ENCODE measurements at regions not wholly inside any gene's neighbourhood (a gene's known extent, or its start where the extent isn't known, plus 50 kb on each side); places are given as distances from the start of the nearest gene placed in this dataset.

DNA sequence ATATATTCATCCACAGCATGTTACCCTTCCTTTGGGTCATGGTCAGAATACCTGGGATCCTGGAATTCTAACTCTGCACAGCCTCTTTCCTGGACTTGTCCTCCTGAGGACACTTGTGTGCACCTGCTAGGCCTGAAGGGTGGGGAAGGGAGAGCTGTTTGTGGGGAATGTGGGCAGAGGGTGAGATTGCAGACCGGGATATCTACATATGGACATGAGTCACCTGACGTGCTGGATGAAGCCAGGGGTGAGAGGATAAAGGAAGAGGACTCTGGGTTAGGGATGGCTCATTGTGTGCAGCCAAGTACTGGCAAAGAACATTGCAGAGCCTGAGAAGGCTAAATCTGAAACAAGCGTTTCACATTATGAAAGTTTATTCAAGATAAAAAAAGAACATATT is 241.4 kb upstream of the RPS23 start:
- no peaks in the 10 kb centered on the region for H3K36me3 ChIP-seq (replicated peaks in 1 of 2; ENCODE audit: insufficient read depth in 1 of 2, low read depth in 2 of 2)
- DNase-seq (no peak), ATAC-seq (no peak)
- H3K27me3 ChIP-seq, result no peaks in the 10 kb centered on the region
- H3K4me3 ChIP-seq, result no peak overlapping the region
- no peak overlapping the region for H3K27ac ChIP-seq
- TF ChIP-seq, protein P1, sequence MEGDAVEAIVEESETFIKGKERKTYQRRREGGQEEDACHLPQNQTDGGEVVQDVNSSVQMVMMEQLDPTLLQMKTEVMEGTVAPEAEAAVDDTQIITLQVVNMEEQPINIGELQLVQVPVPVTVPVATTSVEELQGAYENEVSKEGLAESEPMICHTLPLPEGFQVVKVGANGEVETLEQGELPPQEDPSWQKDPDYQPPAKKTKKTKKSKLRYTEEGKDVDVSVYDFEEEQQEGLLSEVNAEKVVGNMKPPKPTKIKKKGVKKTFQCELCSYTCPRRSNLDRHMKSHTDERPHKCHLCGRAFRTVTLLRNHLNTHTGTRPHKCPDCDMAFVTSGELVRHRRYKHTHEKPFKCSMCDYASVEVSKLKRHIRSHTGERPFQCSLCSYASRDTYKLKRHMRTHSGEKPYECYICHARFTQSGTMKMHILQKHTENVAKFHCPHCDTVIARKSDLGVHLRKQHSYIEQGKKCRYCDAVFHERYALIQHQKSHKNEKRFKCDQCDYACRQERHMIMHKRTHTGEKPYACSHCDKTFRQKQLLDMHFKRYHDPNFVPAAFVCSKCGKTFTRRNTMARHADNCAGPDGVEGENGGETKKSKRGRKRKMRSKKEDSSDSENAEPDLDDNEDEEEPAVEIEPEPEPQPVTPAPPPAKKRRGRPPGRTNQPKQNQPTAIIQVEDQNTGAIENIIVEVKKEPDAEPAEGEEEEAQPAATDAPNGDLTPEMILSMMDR (IDR thresholded peaks at IDR 0.05), result no peak
- no peak for TF ChIP-seq POLR2A (IDR thresholded peaks at IDR 0.05)
- no peaks in the 10 kb centered on the region for H3K9me3 ChIP-seq
- no peaks in the 10 kb centered on the region for H3K4me1 ChIP-seq
- intact Hi-C loops (cut with DNase I), result no loop called here
- 65 to 69% methylated on average over 3 of the region's 3 CpGs for WGBS, 2 donors

DNA sequence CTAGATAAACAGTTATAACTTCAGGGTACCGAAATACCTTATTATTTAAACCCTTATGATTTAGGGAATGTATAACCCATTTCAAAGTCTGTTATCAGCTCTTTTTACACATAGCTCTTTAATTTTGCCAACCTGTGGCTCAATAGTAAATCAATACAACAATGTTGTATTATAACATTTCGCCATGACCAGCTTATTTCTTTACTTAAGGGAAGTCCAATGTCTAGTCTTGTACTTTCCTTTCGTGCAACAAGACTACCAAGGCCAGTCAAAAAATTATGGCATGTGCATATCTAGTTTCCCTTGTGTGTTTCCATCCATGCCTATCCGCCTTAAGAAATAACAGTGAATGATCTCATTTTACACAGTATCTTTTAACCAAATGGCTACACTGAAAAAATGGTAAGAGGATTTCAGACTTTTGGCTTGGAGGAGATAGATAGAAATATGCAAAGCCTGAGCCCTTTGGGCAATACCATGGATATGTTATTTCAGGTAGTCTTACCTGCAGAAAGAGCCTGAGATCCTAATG is 239.5 kb upstream of the RPS23 start:
- H3K27me3 ChIP-seq, result no peaks in the 10 kb centered on the region
- no peaks in the 10 kb centered on the region for H3K4me1 ChIP-seq
- no peak for DNase-seq
- ATAC-seq, result no peak
- intact Hi-C loops (cut with DNase I), result no loop called here
- no peak for TF ChIP-seq POLR2A (IDR thresholded peaks at IDR 0.05)
- TF ChIP-seq, protein P1 (IDR thresholded peaks at IDR 0.05), result no peak
- no peaks in the 10 kb centered on the region for H3K36me3 ChIP-seq (replicated peaks in 1 of 2; ENCODE audit: insufficient read depth in 1 of 2, low read depth in 2 of 2)
- WGBS, 2 donors, result 62 to 65% methylated on average over 4 of the region's 4 CpGs
- H3K4me3 ChIP-seq, result no peak overlapping the region
- H3K27ac ChIP-seq, result no peak overlapping the region
- H3K9me3 ChIP-seq, result no peaks in the 10 kb centered on the region

DNA sequence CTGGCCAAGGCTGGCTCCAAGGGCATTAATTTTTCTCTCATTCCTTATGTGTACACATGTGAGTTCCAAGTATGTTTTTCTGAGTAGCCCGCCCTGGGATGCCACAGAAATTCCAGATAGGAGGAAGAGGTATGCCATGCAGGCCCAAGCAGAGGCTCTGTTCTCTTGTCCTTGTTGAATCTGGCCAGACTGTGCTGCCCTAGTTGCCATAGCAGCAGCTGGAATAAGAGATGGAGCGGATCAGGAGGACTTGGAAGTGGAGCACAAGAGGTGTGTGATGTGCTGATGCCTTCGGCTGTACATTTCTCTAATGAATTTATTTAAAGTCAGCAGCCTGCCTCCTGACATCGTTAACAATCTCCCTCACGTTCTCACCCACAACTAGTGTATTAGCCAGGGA is 235.6 kb upstream of the RPS23 start:
- Histone ChIP-seq H3K36me3 (replicated peaks in 1 of 2; ENCODE audit: insufficient read depth in 1 of 2, low read depth in 2 of 2) (no peaks in the 10 kb centered on the region), H3K4me1 (no peaks in the 10 kb centered on the region), H3K27ac (no peak overlapping the region), H3K27me3 (no peaks in the 10 kb centered on the region), H3K4me3 (no peak overlapping the region), H3K9me3 (no peaks in the 10 kb centered on the region)
- WGBS, 2 donors, result 73 to 79% methylated on average over 5 of the region's 5 CpGs
- DNase-seq (no peak), ATAC-seq (no peak)
- TF ChIP-seq, protein P1 (IDR thresholded peaks at IDR 0.05), result no peak
- TF ChIP-seq POLR2A (IDR thresholded peaks at IDR 0.05), result no peak
- intact Hi-C loops (cut with DNase I), result no loop called here

GRCh38 chr5:82512025-82512424 is 233.9 kb upstream of the RPS23 start:
- Histone ChIP-seq H3K27ac (no peak overlapping the region), H3K4me1 (no peaks in the 10 kb centered on the region), H3K4me3 (no peak overlapping the region), H3K9me3 (no peaks in the 10 kb centered on the region), H3K36me3 (replicated peaks in 1 of 2; ENCODE audit: insufficient read depth in 1 of 2, low read depth in 2 of 2) (no peaks in the 10 kb centered on the region), H3K27me3 (no peaks in the 10 kb centered on the region)
- TF ChIP-seq, protein P1 (IDR thresholded peaks at IDR 0.05), result no peak
- TF ChIP-seq POLR2A (IDR thresholded peaks at IDR 0.05), result no peak
- ATAC-seq (no peak), DNase-seq (no peak)
- 59 to 72% methylated on average over 2 of the region's 2 CpGs for WGBS, 2 donors
- intact Hi-C loops (cut with DNase I), result no loop called here

GRCh38 chr5:82511134-82511533 is 233.0 kb upstream of the RPS23 start:
- Histone ChIP-seq H3K9me3 (no peaks in the 10 kb centered on the region), H3K27me3 (no peaks in the 10 kb centered on the region), H3K27ac (no peak overlapping the region), H3K4me3 (no peak overlapping the region), H3K36me3 (replicated peaks in 1 of 2; ENCODE audit: insufficient read depth in 1 of 2, low read depth in 2 of 2) (no peaks in the 10 kb centered on the region), H3K4me1 (no peaks in the 10 kb centered on the region)
- ATAC-seq (no peak), DNase-seq (no peak)
- WGBS, 2 donors, result 70 to 76% methylated on average over 3 of the region's 3 CpGs
- TF ChIP-seq POLR2A (IDR thresholded peaks at IDR 0.05), result no peak
- TF ChIP-seq, protein P1 (IDR thresholded peaks at IDR 0.05), result no peak
- intact Hi-C loops (cut with DNase I), result no loop called here

Data from body of pancreas (tissue), 4 donors.